ENCODE measurements at regions not wholly inside any gene's neighbourhood (a gene's known extent, or its start where the extent isn't known, plus 50 kb on each side); places are given as distances from the start of the nearest gene placed in this dataset.

DNA sequence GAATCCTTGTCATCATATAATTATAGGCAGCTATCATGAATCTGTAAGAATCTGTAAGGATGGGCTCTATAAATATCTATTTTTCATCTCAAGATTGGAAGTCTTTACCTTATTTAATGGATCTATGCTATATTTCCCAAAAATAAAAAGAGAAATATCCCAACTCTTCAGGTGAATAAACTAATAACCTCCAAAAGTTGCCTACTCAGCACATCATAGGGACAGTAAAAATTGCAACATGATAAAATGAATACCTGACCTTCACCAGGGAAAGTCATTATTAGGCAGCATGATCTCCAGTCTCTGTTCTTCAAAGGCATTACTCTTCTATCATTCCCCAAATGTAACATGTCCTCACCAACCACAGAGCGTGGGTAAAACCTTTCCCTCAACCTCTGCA lies 277.3 kb downstream of the RAB38 start:
- no peaks in the 10 kb centered on the region for H3K9me2 ChIP-seq (ENCODE audit: insufficient read depth, low read length)
- no peak overlapping the region for H3K4me3 ChIP-seq (ENCODE audit: low read length)
- TF ChIP-seq SMC3 (conservative IDR thresholded peaks at IDR 0.05; ENCODE audit: poor library complexity) = no peak
- TF ChIP-seq TAF1 (IDR thresholded peaks at IDR 0.05; ENCODE audit: low read depth) = no peak
- TF ChIP-seq EZH2 (IDR thresholded peaks at IDR 0.05; ENCODE audit: borderline replicate concordance, insufficient read depth, low read length, poor library complexity, severe bottlenecking) = no peak
- no peak for TF ChIP-seq POLR2AphosphoS5 (IDR thresholded peaks at IDR 0.05)
- TF ChIP-seq RAD21 (conservative IDR thresholded peaks at IDR 0.05) = no peak
- TF ChIP-seq, protein P1, sequence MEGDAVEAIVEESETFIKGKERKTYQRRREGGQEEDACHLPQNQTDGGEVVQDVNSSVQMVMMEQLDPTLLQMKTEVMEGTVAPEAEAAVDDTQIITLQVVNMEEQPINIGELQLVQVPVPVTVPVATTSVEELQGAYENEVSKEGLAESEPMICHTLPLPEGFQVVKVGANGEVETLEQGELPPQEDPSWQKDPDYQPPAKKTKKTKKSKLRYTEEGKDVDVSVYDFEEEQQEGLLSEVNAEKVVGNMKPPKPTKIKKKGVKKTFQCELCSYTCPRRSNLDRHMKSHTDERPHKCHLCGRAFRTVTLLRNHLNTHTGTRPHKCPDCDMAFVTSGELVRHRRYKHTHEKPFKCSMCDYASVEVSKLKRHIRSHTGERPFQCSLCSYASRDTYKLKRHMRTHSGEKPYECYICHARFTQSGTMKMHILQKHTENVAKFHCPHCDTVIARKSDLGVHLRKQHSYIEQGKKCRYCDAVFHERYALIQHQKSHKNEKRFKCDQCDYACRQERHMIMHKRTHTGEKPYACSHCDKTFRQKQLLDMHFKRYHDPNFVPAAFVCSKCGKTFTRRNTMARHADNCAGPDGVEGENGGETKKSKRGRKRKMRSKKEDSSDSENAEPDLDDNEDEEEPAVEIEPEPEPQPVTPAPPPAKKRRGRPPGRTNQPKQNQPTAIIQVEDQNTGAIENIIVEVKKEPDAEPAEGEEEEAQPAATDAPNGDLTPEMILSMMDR (IDR thresholded peaks at IDR 0.05; ENCODE audit: poor library complexity, severe bottlenecking) = no peak
- TF ChIP-seq, protein P2, sequence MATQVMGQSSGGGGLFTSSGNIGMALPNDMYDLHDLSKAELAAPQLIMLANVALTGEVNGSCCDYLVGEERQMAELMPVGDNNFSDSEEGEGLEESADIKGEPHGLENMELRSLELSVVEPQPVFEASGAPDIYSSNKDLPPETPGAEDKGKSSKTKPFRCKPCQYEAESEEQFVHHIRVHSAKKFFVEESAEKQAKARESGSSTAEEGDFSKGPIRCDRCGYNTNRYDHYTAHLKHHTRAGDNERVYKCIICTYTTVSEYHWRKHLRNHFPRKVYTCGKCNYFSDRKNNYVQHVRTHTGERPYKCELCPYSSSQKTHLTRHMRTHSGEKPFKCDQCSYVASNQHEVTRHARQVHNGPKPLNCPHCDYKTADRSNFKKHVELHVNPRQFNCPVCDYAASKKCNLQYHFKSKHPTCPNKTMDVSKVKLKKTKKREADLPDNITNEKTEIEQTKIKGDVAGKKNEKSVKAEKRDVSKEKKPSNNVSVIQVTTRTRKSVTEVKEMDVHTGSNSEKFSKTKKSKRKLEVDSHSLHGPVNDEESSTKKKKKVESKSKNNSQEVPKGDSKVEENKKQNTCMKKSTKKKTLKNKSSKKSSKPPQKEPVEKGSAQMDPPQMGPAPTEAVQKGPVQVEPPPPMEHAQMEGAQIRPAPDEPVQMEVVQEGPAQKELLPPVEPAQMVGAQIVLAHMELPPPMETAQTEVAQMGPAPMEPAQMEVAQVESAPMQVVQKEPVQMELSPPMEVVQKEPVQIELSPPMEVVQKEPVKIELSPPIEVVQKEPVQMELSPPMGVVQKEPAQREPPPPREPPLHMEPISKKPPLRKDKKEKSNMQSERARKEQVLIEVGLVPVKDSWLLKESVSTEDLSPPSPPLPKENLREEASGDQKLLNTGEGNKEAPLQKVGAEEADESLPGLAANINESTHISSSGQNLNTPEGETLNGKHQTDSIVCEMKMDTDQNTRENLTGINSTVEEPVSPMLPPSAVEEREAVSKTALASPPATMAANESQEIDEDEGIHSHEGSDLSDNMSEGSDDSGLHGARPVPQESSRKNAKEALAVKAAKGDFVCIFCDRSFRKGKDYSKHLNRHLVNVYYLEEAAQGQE (IDR thresholded peaks at IDR 0.05; ENCODE audit: borderline replicate concordance) = no peak
- no peak for TF ChIP-seq MXI1 (conservative IDR thresholded peaks at IDR 0.05; ENCODE audit: poor library complexity, severe bottlenecking)
- TF ChIP-seq EP300 (conservative IDR thresholded peaks at IDR 0.05; ENCODE audit: poor library complexity, severe bottlenecking) = no peak
- no peaks in the 10 kb centered on the region for H3K79me2 ChIP-seq (replicated peaks; ENCODE audit: insufficient read depth, low read length)
- H3K4me2 ChIP-seq (ENCODE audit: low read length) = no peak overlapping the region
- no peaks in the 10 kb centered on the region for H4K20me1 ChIP-seq (ENCODE audit: insufficient read depth)
- no peaks in the 10 kb centered on the region for H3K27me3 ChIP-seq (ENCODE audit: insufficient read depth, low read depth, low read length)
- no peak overlapping the region for H3K27ac ChIP-seq (ENCODE audit: low read length)
- no peaks in the 10 kb centered on the region for H3K36me3 ChIP-seq (ENCODE audit: insufficient read depth, low read length)
- H3F3A ChIP-seq (ENCODE audit: insufficient read depth, low read length, poor library complexity, severe bottlenecking) = no peaks in the 10 kb centered on the region
- no peak overlapping the region for H2AFZ ChIP-seq (ENCODE audit: low read depth, low read length)
- no peaks in the 10 kb centered on the region for H3K9me3 ChIP-seq (ENCODE audit: low read length)
- H3K9ac ChIP-seq (ENCODE audit: low read length) = no peak overlapping the region

DNA sequence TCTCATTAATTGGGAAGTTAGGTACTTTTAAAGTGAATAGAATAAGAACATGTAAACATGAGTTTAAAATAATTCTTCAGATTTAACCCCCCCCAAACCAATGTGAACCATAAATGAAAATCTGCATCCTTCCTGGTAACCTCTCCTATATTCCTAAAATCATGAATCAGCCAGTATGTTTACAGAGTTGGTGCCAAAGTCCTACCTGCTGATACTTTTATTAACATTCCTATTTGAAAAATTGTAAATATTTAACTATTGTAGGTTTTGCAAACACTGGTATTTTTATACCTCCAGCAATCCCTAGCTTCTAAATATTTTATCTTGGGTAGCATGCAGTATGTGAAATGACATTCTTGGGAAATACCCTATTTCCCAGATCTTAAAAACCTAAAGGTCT lies 278.2 kb downstream of the RAB38 start:
- no peaks in the 10 kb centered on the region for H4K20me1 ChIP-seq (ENCODE audit: insufficient read depth)
- no peaks in the 10 kb centered on the region for H3K9me3 ChIP-seq (ENCODE audit: low read length)
- TF ChIP-seq RAD21 (conservative IDR thresholded peaks at IDR 0.05) (no peak), EZH2 (IDR thresholded peaks at IDR 0.05; ENCODE audit: borderline replicate concordance, insufficient read depth, low read length, poor library complexity, severe bottlenecking) (no peak), POLR2AphosphoS5 (IDR thresholded peaks at IDR 0.05) (no peak), MXI1 (conservative IDR thresholded peaks at IDR 0.05; ENCODE audit: poor library complexity, severe bottlenecking) (no peak), EP300 (conservative IDR thresholded peaks at IDR 0.05; ENCODE audit: poor library complexity, severe bottlenecking) (no peak), TAF1 (IDR thresholded peaks at IDR 0.05; ENCODE audit: low read depth) (no peak), SMC3 (conservative IDR thresholded peaks at IDR 0.05; ENCODE audit: poor library complexity) (no peak)
- TF ChIP-seq, protein P1 (IDR thresholded peaks at IDR 0.05; ENCODE audit: poor library complexity, severe bottlenecking) = no peak
- TF ChIP-seq, protein P2 (IDR thresholded peaks at IDR 0.05; ENCODE audit: borderline replicate concordance) = no peak
- H3K4me2 ChIP-seq (ENCODE audit: low read length) = no peak overlapping the region
- H3K27ac ChIP-seq (ENCODE audit: low read length) = no peak overlapping the region
- no peak overlapping the region for H3K9ac ChIP-seq (ENCODE audit: low read length)
- H3K27me3 ChIP-seq (ENCODE audit: insufficient read depth, low read depth, low read length) = no peaks in the 10 kb centered on the region
- no peaks in the 10 kb centered on the region for H3K9me2 ChIP-seq (ENCODE audit: insufficient read depth, low read length)
- no peaks in the 10 kb centered on the region for H3K79me2 ChIP-seq (replicated peaks; ENCODE audit: insufficient read depth, low read length)
- no peak overlapping the region for H2AFZ ChIP-seq (ENCODE audit: low read depth, low read length)
- no peaks in the 10 kb centered on the region for H3F3A ChIP-seq (ENCODE audit: insufficient read depth, low read length, poor library complexity, severe bottlenecking)
- H3K4me3 ChIP-seq (ENCODE audit: low read length) = no peak overlapping the region
- H3K36me3 ChIP-seq (ENCODE audit: insufficient read depth, low read length) = no peaks in the 10 kb centered on the region

All from neural cell (in vitro differentiated cells).